MM.1S (cell line): ENCODE measurements at regions not wholly inside any gene's neighbourhood (a gene's known extent, or its start where the extent isn't known, plus 50 kb on each side); places are given as distances from the start of the nearest gene placed in this dataset.

Experiments
- DNase-seq: peaks from one replicate; pipeline ENCODE4 v3.0.0-alpha.2; 2015
- H2AFZ ChIP-seq: fragments of 300-600 bp; sonication (generic); 2 replicates; pipeline ENCODE4 v1.6.0; 2016; ENCODE audit warnings: antibody characterized with exemption, low read length
- H3F3A ChIP-seq: fragments of 300-600 bp; sonication (generic); 2 replicates; pipeline ENCODE4 v1.6.1; 2016; ENCODE audit warnings: mild to moderate bottlenecking, antibody characterized with exemption, low read length, moderate library complexity, mixed read lengths; ENCODE audit not compliant: insufficient read depth
- H3K27ac ChIP-seq: fragments of 300-600 bp; sonication (generic); 2 replicates; pipeline ENCODE4 v1.5.1; 2016; ENCODE audit warnings: mild to moderate bottlenecking, low read length
- H3K27me3 ChIP-seq: fragments of 300-600 bp; sonication (generic); replicated peaks from 2 replicates; pipeline ENCODE4 v1.6.0; 2016; ENCODE audit warnings: low read length; ENCODE audit not compliant: insufficient read depth
- H3K36me3 ChIP-seq: fragments of 300-600 bp; sonication (generic); replicated peaks from 2 replicates; pipeline ENCODE4 v1.6.1; 2016; ENCODE audit warnings: mild to moderate bottlenecking, low read length, mixed read lengths; ENCODE audit not compliant: insufficient read depth
- H3K4me1 ChIP-seq: fragments of 300-600 bp; sonication (generic); 2 replicates; pipeline ENCODE4 v1.6.1; 2016; ENCODE audit warnings: low read length, mixed read lengths
- H3K4me2 ChIP-seq: fragments of 300-600 bp; sonication (generic); 2 replicates; pipeline ENCODE4 v1.6.0; 2016; ENCODE audit warnings: low read depth, low read length
- H3K4me3 ChIP-seq: fragments of 300-600 bp; sonication (generic); 2 replicates; pipeline ENCODE4 v1.5.1; 2016; ENCODE audit warnings: low read length, mixed read lengths
- H3K79me2 ChIP-seq: fragments of 300-600 bp; sonication (generic); 2 replicates; pipeline ENCODE4 v1.6.1; 2016; ENCODE audit warnings: mixed run types, low read length, mixed read lengths
- H3K9ac ChIP-seq: fragments of 300-600 bp; sonication (generic); 2 replicates; pipeline ENCODE4 v1.6.1; 2016; ENCODE audit warnings: low read length, mixed read lengths
- H3K9me2 ChIP-seq: fragments of 300-600 bp; sonication (generic); replicated peaks from 2 replicates; pipeline ENCODE4 v1.6.1; 2016; ENCODE audit warnings: mild to moderate bottlenecking, low read length, mixed read lengths; ENCODE audit not compliant: insufficient read depth
- H3K9me3 ChIP-seq: fragments of 300-600 bp; sonication (generic); replicated peaks from 2 replicates; pipeline ENCODE4 v1.6.1; 2016; ENCODE audit warnings: mild to moderate bottlenecking, low read length, mixed read lengths; ENCODE audit not compliant: insufficient read depth
- H4K20me1 ChIP-seq: fragments of 300-600 bp; sonication (generic); 2 replicates; pipeline ENCODE4 v1.6.1; 2016; ENCODE audit warnings: mild to moderate bottlenecking, low read length, moderate library complexity, mixed read lengths; ENCODE audit not compliant: insufficient read depth
- CTCF ChIP-seq: fragments of 300-600 bp; sonication (generic); IDR thresholded peaks from 2 replicates; pipeline ENCODE4 v1.5.1; 2016; ENCODE audit warnings: antibody characterized with exemption, low read length, mixed read lengths
- EZH2 ChIP-seq: fragments of 300-600 bp; sonication (generic); optimal IDR thresholded peaks from 2 replicates; pipeline ENCODE3; 2017; ENCODE audit warnings: low read depth, mild to moderate bottlenecking, antibody characterized with exemption, low read length, mixed read lengths
- EZH2phosphoT487 ChIP-seq: fragments of 300-600 bp; sonication (generic); IDR thresholded peaks from 2 replicates; pipeline ENCODE4 v1.6.1; 2018; ENCODE audit warnings: antibody characterized with exemption, low read length

GRCh38 chr13:37968555-37968954 is 99.0 kb upstream of the TRPC4 start:
- Histone ChIP-seq H3K79me2 (no peaks in the 10 kb centered on the region), H3K9me2 (no peaks in the 10 kb centered on the region), H4K20me1 (no peaks in the 10 kb centered on the region), H3K36me3 (no peaks in the 10 kb centered on the region), H2AFZ (no peak overlapping the region), H3K9ac (no peak overlapping the region), H3K4me1 (no peaks in the 10 kb centered on the region), H3K4me3 (no peak overlapping the region), H3K27me3 (no peaks in the 10 kb centered on the region), H3F3A (no peaks in the 10 kb centered on the region), H3K4me2 (no peak overlapping the region), H3K9me3 (no peaks in the 10 kb centered on the region), H3K27ac (no peak overlapping the region)
- TF ChIP-seq CTCF (no peak), EZH2phosphoT487 (no peak), EZH2 (no peak)
- no peak for DNase-seq

GRCh38 chr13:37966266-37966665 is 96.7 kb upstream of the TRPC4 start:
- TF ChIP-seq EZH2phosphoT487 (no peak), EZH2 (no peak), CTCF (no peak)
- H2AFZ ChIP-seq: no peak overlapping the region
- no peak overlapping the region for H3K4me3 ChIP-seq
- H3K79me2 ChIP-seq: no peaks in the 10 kb centered on the region
- H3K27me3 ChIP-seq: no peaks in the 10 kb centered on the region
- H3K9me3 ChIP-seq: no peaks in the 10 kb centered on the region
- H3K9ac ChIP-seq: no peak overlapping the region
- no peaks in the 10 kb centered on the region for H3K36me3 ChIP-seq
- H3K4me2 ChIP-seq: no peak overlapping the region
- no peaks in the 10 kb centered on the region for H3K4me1 ChIP-seq
- H4K20me1 ChIP-seq: no peaks in the 10 kb centered on the region
- no peak for DNase-seq
- no peaks in the 10 kb centered on the region for H3F3A ChIP-seq
- no peak overlapping the region for H3K27ac ChIP-seq
- no peaks in the 10 kb centered on the region for H3K9me2 ChIP-seq

DNA sequence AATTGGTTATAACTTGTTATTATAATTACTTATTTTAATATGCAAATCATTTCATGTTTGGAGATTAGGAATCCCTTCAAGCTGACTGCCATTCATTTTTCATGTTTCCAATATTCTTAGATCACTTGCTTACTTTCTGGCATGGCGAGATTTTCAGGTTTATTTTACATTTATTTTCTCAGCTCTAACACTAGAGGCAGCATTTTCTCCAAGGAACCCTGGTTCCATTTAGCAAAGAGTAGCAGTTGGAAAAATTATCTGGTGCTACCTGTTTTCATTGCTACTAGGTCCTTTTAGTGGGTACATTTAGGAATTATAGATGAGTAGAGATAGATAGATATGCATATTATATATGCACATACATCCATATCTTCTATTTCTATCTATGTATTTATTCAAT is 90.9 kb upstream of the TRPC4 start:
- Histone ChIP-seq H2AFZ (no peak overlapping the region), H3F3A (no peaks in the 10 kb centered on the region), H3K27ac (no peak overlapping the region), H3K9me3 (no peaks in the 10 kb centered on the region), H3K4me3 (no peak overlapping the region), H3K79me2 (no peaks in the 10 kb centered on the region), H3K4me1 (no peaks in the 10 kb centered on the region), H4K20me1 (no peaks in the 10 kb centered on the region), H3K4me2 (no peak overlapping the region), H3K9me2 (no peaks in the 10 kb centered on the region), H3K36me3 (no peaks in the 10 kb centered on the region), H3K9ac (no peak overlapping the region), H3K27me3 (no peaks in the 10 kb centered on the region)
- no peak for DNase-seq
- TF ChIP-seq EZH2: no peak
- no peak for TF ChIP-seq CTCF
- TF ChIP-seq EZH2phosphoT487: no peak

DNA sequence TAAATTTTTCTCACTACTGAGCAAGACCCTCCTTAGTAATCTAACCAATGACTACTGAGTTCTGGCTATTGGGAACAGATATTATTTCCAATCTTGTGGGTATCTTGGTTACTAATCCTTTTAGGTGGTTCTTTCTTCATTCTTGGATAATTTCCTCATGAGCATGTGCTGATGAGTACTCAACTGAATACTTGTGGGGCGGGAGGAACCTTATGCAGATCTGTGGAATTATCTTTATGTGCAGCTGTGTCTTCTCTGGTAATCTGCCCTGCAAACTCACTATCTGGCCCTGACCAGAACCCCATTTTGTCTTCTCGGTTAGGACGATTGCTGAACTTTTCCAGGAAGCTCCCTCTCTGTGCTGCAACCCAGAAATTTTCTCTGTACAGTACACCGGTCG is 89.7 kb upstream of the TRPC4 start:
- H3K27ac ChIP-seq: no peak overlapping the region
- no peaks in the 10 kb centered on the region for H3K9me2 ChIP-seq
- no peak overlapping the region for H3K4me3 ChIP-seq
- H3K9ac ChIP-seq: no peak overlapping the region
- H3K4me2 ChIP-seq: no peak overlapping the region
- H3K79me2 ChIP-seq: no peaks in the 10 kb centered on the region
- H4K20me1 ChIP-seq: no peaks in the 10 kb centered on the region
- DNase-seq: no peak
- TF ChIP-seq EZH2 (no peak), EZH2phosphoT487 (no peak), CTCF (no peak)
- no peaks in the 10 kb centered on the region for H3K4me1 ChIP-seq
- H3K36me3 ChIP-seq: no peaks in the 10 kb centered on the region
- no peaks in the 10 kb centered on the region for H3F3A ChIP-seq
- no peak overlapping the region for H2AFZ ChIP-seq
- no peaks in the 10 kb centered on the region for H3K9me3 ChIP-seq
- H3K27me3 ChIP-seq: no peaks in the 10 kb centered on the region
